ENCODE measurements at regions not wholly inside any gene's neighbourhood (a gene's known extent, or its start where the extent isn't known, plus 50 kb on each side); places are given as distances from the start of the nearest gene placed in this dataset.
"Not testable (repeated sequence)": the region's sequence is repeated elsewhere in the genome, so short reads cannot be mapped to it uniquely, and the experiment has no call there.

GRCh38 chr10:22148961-22149360 is 68.9 kb downstream of the EBLN1 start:
- no peaks in the 10 kb centered on the region for H3K4me1 ChIP-seq (replicated peaks in 1 of 2)
- TF ChIP-seq CTCF (IDR thresholded peaks at IDR 0.05): no peak
- no peak for TF ChIP-seq POLR2A (IDR thresholded peaks at IDR 0.05)
- no peaks in the 10 kb centered on the region for H3K36me3 ChIP-seq (replicated peaks in 1 of 2)
- no peak overlapping the region for H3K4me3 ChIP-seq
- H3K27ac ChIP-seq: no peak overlapping the region
- H3K9me3 ChIP-seq (replicated peaks in 1 of 3): no peaks in the 10 kb centered on the region
- no peaks in the 10 kb centered on the region for H3K27me3 ChIP-seq
- intact Hi-C loops (cut with DNase I): no loop called here
- DNase-seq: no peak

- H3K4me1 ChIP-seq (replicated peaks in 1 of 2); H3K9me3 ChIP-seq (replicated peaks in 1 of 3); intact Hi-C loops (cut with DNase I); H3K27ac ChIP-seq; H3K27me3 ChIP-seq; DNase-seq; H3K36me3 ChIP-seq (replicated peaks in 1 of 2); H3K4me3 ChIP-seq: not testable (repeated sequence)
- 83 to 93% (median 89%) methylated on average over 2 of the region's 2 CpGs for WGBS, 4 donors
These were observed 71.9 kb downstream of the EBLN1 start for GRCh38 chr10:22145873-22146272.

- H3K4me1 ChIP-seq (replicated peaks in 1 of 2): peaks cover 0 to 10% of the 10 kb centered on the region in 2 donors
- intact Hi-C loops (cut with DNase I): no loop called here
- DNase-seq: no peak
- no peaks in the 10 kb centered on the region for H3K9me3 ChIP-seq (replicated peaks in 1 of 3)
- WGBS, 4 donors: 82 to 92% (median 88%) methylated on average over 2 of the region's 2 CpGs
- no peaks in the 10 kb centered on the region for H3K27me3 ChIP-seq
- TF ChIP-seq CTCF (IDR thresholded peaks at IDR 0.05) (no peak), POLR2A (IDR thresholded peaks at IDR 0.05) (no peak)
- H3K27ac ChIP-seq: no peak overlapping the region
- no peak overlapping the region for H3K4me3 ChIP-seq
- H3K36me3 ChIP-seq (replicated peaks in 1 of 2): no peaks in the 10 kb centered on the region
These were observed 80.3 kb downstream of the EBLN1 start for GRCh38 chr10:22137542-22137941.

GRCh38 chr10:22135591-22135990 is 82.2 kb downstream of the EBLN1 start:
- H3K36me3 ChIP-seq (replicated peaks in 1 of 2): no peaks in the 10 kb centered on the region
- H3K4me1 ChIP-seq (replicated peaks in 1 of 2): peaks cover 0 to 10% of the 10 kb centered on the region in 2 donors
- no peaks in the 10 kb centered on the region for H3K9me3 ChIP-seq (replicated peaks in 1 of 3)
- TF ChIP-seq CTCF (IDR thresholded peaks at IDR 0.05) (no peak), POLR2A (IDR thresholded peaks at IDR 0.05) (no peak)
- 78 to 86% (median 81%) methylated on average over 9 of the region's 9 CpGs for WGBS, 4 donors
- H3K4me3 ChIP-seq: no peak overlapping the region
- H3K27me3 ChIP-seq: no peaks in the 10 kb centered on the region
- no peak overlapping the region for H3K27ac ChIP-seq
- no peak for DNase-seq
- intact Hi-C loops (cut with DNase I): no loop called here

- WGBS, 4 donors: 22 to 31% (median 26%) methylated on average over 11 of the region's 11 CpGs
- no peaks in the 10 kb centered on the region for H3K36me3 ChIP-seq (replicated peaks in 1 of 2)
- no peaks in the 10 kb centered on the region for H3K27me3 ChIP-seq
- H3K9me3 ChIP-seq (replicated peaks in 1 of 3): no peaks in the 10 kb centered on the region
- peaks cover 0 to 10% of the 10 kb centered on the region in 2 donors for H3K4me1 ChIP-seq (replicated peaks in 1 of 2)
- intact Hi-C loops (cut with DNase I): no loop called here
- no peak overlapping the region for H3K27ac ChIP-seq
- TF ChIP-seq CTCF (IDR thresholded peaks at IDR 0.05) (no peak), POLR2A (IDR thresholded peaks at IDR 0.05) (no peak)
- H3K4me3 ChIP-seq: no peak overlapping the region
- DNase-seq: no peak
These were observed 83.8 kb downstream of the EBLN1 start for GRCh38 chr10:22133749-22134624.

- not testable (repeated sequence) for H3K9me3 ChIP-seq (replicated peaks in 1 of 3)
These were observed 87.0 kb downstream of the EBLN1 start for GRCh38 chr10:22130824-22131223.

GRCh38 chr10:22129612-22130011 is 88.2 kb downstream of the EBLN1 start:
- H3K36me3 ChIP-seq (replicated peaks in 1 of 2); DNase-seq; H3K9me3 ChIP-seq (replicated peaks in 1 of 3); H3K27me3 ChIP-seq; intact Hi-C loops (cut with DNase I); H3K27ac ChIP-seq; H3K4me3 ChIP-seq: not testable (repeated sequence)
- WGBS, 4 donors: 94 to 96% (median 94%) methylated on average over 14 to 22 of the region's 22 CpGs
- peaks cover 0 to 10% of the 10 kb centered on the region in 2 donors for H3K4me1 ChIP-seq (replicated peaks in 1 of 2)

More at GRCh38 chr10:22130824-22131223, 87.0 kb downstream of the EBLN1 start:
- H3K4me3 ChIP-seq; H3K27me3 ChIP-seq; H3K27ac ChIP-seq; DNase-seq; intact Hi-C loops (cut with DNase I); H3K36me3 ChIP-seq (replicated peaks in 1 of 2): not testable (repeated sequence)
- H3K4me1 ChIP-seq (replicated peaks in 1 of 2): peaks cover 0 to 10% of the 10 kb centered on the region in 2 donors
- 77 to 89% (median 83%) methylated on average over 6 of the region's 6 CpGs for WGBS, 4 donors
